ENCODE measurements at regions not wholly inside any gene's neighbourhood (a gene's known extent, or its start where the extent isn't known, plus 50 kb on each side); places are given as distances from the start of the nearest gene placed in this dataset.
"Not testable (repeated sequence)": the region's sequence is repeated elsewhere in the genome, so short reads cannot be mapped to it uniquely, and the experiment has no call there.

GRCh38 chr10:108957681-108958080 lies 965.6 kb downstream of the XPNPEP1 start:
- no peaks in the 10 kb centered on the region for H3K4me1 Mint-ChIP-seq

GRCh38 chr10:108956149-108956548 lies 967.2 kb downstream of the XPNPEP1 start:
- H3K36me3 Mint-ChIP-seq (ENCODE audit: low read depth), result no peaks in the 10 kb centered on the region
- CTCF ChIA-PET, result no interaction called here
- intact Hi-C loops (cut with micrococcal nuclease), result no loop called here
- DNase-seq (no peak), ATAC-seq (ENCODE audit: low read depth) (no peak)
- no peaks in the 10 kb centered on the region for H3K4me1 Mint-ChIP-seq
- H3K27ac Mint-ChIP-seq, result no peak overlapping the region
- POLR2A ChIA-PET, result no interaction called here
- no peak overlapping the region for H3K4me3 Mint-ChIP-seq
- TF ChIP-seq, protein P1, sequence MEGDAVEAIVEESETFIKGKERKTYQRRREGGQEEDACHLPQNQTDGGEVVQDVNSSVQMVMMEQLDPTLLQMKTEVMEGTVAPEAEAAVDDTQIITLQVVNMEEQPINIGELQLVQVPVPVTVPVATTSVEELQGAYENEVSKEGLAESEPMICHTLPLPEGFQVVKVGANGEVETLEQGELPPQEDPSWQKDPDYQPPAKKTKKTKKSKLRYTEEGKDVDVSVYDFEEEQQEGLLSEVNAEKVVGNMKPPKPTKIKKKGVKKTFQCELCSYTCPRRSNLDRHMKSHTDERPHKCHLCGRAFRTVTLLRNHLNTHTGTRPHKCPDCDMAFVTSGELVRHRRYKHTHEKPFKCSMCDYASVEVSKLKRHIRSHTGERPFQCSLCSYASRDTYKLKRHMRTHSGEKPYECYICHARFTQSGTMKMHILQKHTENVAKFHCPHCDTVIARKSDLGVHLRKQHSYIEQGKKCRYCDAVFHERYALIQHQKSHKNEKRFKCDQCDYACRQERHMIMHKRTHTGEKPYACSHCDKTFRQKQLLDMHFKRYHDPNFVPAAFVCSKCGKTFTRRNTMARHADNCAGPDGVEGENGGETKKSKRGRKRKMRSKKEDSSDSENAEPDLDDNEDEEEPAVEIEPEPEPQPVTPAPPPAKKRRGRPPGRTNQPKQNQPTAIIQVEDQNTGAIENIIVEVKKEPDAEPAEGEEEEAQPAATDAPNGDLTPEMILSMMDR (IDR thresholded peaks at IDR 0.05), result no peak
- peaks cover 10% of the 10 kb centered on the region for H3K9me3 Mint-ChIP-seq
- no peaks in the 10 kb centered on the region for H3K27me3 Mint-ChIP-seq

More at GRCh38 chr10:108957681-108958080, 965.6 kb downstream of the XPNPEP1 start:
- intact Hi-C loops (cut with micrococcal nuclease), result no loop called here
- ATAC-seq (ENCODE audit: low read depth), result no peak
- TF ChIP-seq, protein P1 (IDR thresholded peaks at IDR 0.05), result no peak
- CTCF ChIA-PET, result no interaction called here
- Mint-ChIP-seq H3K27ac (no peak overlapping the region), H3K36me3 (ENCODE audit: low read depth) (no peaks in the 10 kb centered on the region), H3K9me3 (peaks cover 3% of the 10 kb centered on the region), H3K27me3 (no peaks in the 10 kb centered on the region), H3K4me3 (no peak overlapping the region)
- POLR2A ChIA-PET, result no interaction called here
- no peak for DNase-seq

GRCh38 chr10:108920029-108920428 lies 1003.3 kb downstream of the XPNPEP1 start:
- H3K36me3 Mint-ChIP-seq (ENCODE audit: low read depth); POLR2A ChIA-PET; ATAC-seq (ENCODE audit: low read depth); DNase-seq; intact Hi-C loops (cut with micrococcal nuclease); H3K4me1 Mint-ChIP-seq; H3K4me3 Mint-ChIP-seq; H3K27ac Mint-ChIP-seq; H3K27me3 Mint-ChIP-seq; CTCF ChIA-PET: not testable (repeated sequence)
- peaks cover 17% of the 10 kb centered on the region for H3K9me3 Mint-ChIP-seq

- H3K4me1 Mint-ChIP-seq, result peaks cover 3% of the 10 kb centered on the region
- TF ChIP-seq, protein P1 (IDR thresholded peaks at IDR 0.05), result no peak
- H3K27me3 Mint-ChIP-seq, result peaks cover 22% of the 10 kb centered on the region
- ChIA-PET CTCF (interaction anchor here (0.6 kb wide), 1 partner anchor 177 kb away, joined by 3 read pairs; no protein-coding TSS in a partner anchor), POLR2A (interaction anchor here (0.5 kb wide), 1 partner anchor 38 kb away, joined by 12 read pairs; no protein-coding TSS in a partner anchor)
- intact Hi-C loops (cut with micrococcal nuclease), result no loop called here
- peaks cover 1% of the 10 kb centered on the region for H3K9me3 Mint-ChIP-seq
- H3K36me3 Mint-ChIP-seq (ENCODE audit: low read depth), result no peaks in the 10 kb centered on the region
- H3K27ac Mint-ChIP-seq, result no peak overlapping the region
- no peak for DNase-seq
- H3K4me3 Mint-ChIP-seq, result no peak overlapping the region
- no peak for ATAC-seq (ENCODE audit: low read depth)
Observed at GRCh38 chr10:108913300-108913699, 1010.0 kb downstream of the XPNPEP1 start.

GRCh38 chr10:108911814-108912541 lies 1011.3 kb downstream of the XPNPEP1 start:
- peaks cover 3% of the 10 kb centered on the region for H3K4me1 Mint-ChIP-seq
- H3K9me3 Mint-ChIP-seq, result no peaks in the 10 kb centered on the region
- peak overlapping the region; percentile 71 for H3K4me3 Mint-ChIP-seq
- peaks cover 21% of the 10 kb centered on the region for H3K27me3 Mint-ChIP-seq
- no peaks in the 10 kb centered on the region for H3K36me3 Mint-ChIP-seq (ENCODE audit: low read depth)
- intact Hi-C loops (cut with micrococcal nuclease), result no loop called here
- POLR2A ChIA-PET, result interaction anchor here (0.6 kb wide), 1 partner anchor 18 kb away, joined by 6 read pairs; no protein-coding TSS in a partner anchor
- TF ChIP-seq, protein P1 (IDR thresholded peaks at IDR 0.05), result no peak
- DNase-seq, result no peak
- H3K27ac Mint-ChIP-seq, result no peak overlapping the region
- CTCF ChIA-PET, result no interaction called here
- peak; percentile 42 for ATAC-seq (ENCODE audit: low read depth)
